SK-N-SH (cell line): ENCODE measurements at regions not wholly inside any gene's neighbourhood (a gene's known extent, or its start where the extent isn't known, plus 50 kb on each side); places are given as distances from the start of the nearest gene placed in this dataset.

Source experiments
- CTCF ChIA-PET: fragments of 300-600, 350-600 bp; formaldehyde crosslinking; extraction: SDS; loops from one replicate; lab custom pipeline; 2021; lab: Yijun Ruan, JAX
- POLR2A ChIA-PET: fragments of 350-600 bp; sonication (Branson Sonifier 250); formaldehyde crosslinking; extraction: SDS; loops from one replicate; lab custom pipeline; 2020; ENCODE audit warnings: antibody characterized with exemption, inconsistent platforms; lab: Yijun Ruan, JAX
- DNase-seq: peaks from one replicate; pipeline ENCODE4 v3.0.0; 2012
- H2AFZ ChIP-seq: fragments of 200-600 bp; sonication (generic); 2 replicates; pipeline ENCODE4 v1.8.1; 2016; ENCODE audit warnings: antibody characterized with exemption, mild to moderate bottlenecking, low read depth
- H3F3A ChIP-seq: fragments of 200-600 bp; sonication (generic); replicated peaks from 2 replicates; pipeline ENCODE3; 2016; ENCODE audit warnings: antibody characterized with exemption, mild to moderate bottlenecking; ENCODE audit not compliant: insufficient read depth
- H3K27ac ChIP-seq, 2 experiments: fragments of 200-500 bp in 1 of 2; fragments of 200-600 bp in 1 of 2; sonication (Bioruptor generic) in 1 of 2; sonication (generic), shearing (Covaris generic) in 1 of 2; 2 replicates each; pipeline versions ENCODE4 v1.5.1 to v1.6.1; 2014 to 2016; ENCODE audit warnings: low read depth in 2 of 2, inconsistent platforms in 1 of 2, low read length in 1 of 2, mild to moderate bottlenecking in 1 of 2, mixed read lengths in 1 of 2
- H3K27me3 ChIP-seq: fragments of 200-600 bp; sonication (generic), shearing (Covaris generic); 2 replicates; pipeline ENCODE4 v1.6.1; 2016; ENCODE audit warnings: mixed run types; ENCODE audit not compliant: insufficient read depth
- H3K36me3 ChIP-seq, 2 experiments: fragments of 200-500 bp in 1 of 2; fragments of 200-600 bp in 1 of 2; sonication (Bioruptor generic) in 1 of 2; sonication (generic) in 1 of 2; replicated peaks in 1 of 2; 2 replicates each; pipeline versions ENCODE3 to v1.5.1; 2014 to 2016; ENCODE audit warnings: low read length in 1 of 2, mild to moderate bottlenecking in 1 of 2; ENCODE audit not compliant: insufficient read depth in 2 of 2, control insufficient read depth in 1 of 2
- H3K4me1 ChIP-seq, 2 experiments: fragments of 200-500 bp in 1 of 2; fragments of 200-600 bp in 1 of 2; sonication (Bioruptor generic) in 1 of 2; sonication (generic), shearing (Covaris generic) in 1 of 2; 2 replicates each; pipeline versions ENCODE4 v1.5.1 to v1.6.1; 2014 to 2016; ENCODE audit warnings: low read depth in 1 of 2, low read length in 1 of 2, mixed run types in 1 of 2; ENCODE audit not compliant: insufficient read depth in 2 of 2, control insufficient read depth in 1 of 2
- H3K4me2 ChIP-seq: fragments of 200-600 bp; sonication (generic), shearing (Covaris generic); 2 replicates; pipeline ENCODE4 v1.6.1; 2017; ENCODE audit warnings: mixed run types
- H3K4me3 ChIP-seq, 2 experiments: fragments of 200-500 bp in 1 of 2; fragments of 200-600 bp in 1 of 2; sonication (Bioruptor generic) in 1 of 2; sonication (generic), shearing (Covaris generic) in 1 of 2; 2 replicates each; pipeline versions ENCODE4 v1.5.1 to v1.8.1; 2014 to 2016; ENCODE audit warnings: low read depth in 2 of 2, inconsistent platforms in 1 of 2, low read length in 1 of 2, mild to moderate bottlenecking in 1 of 2, mixed read lengths in 1 of 2, moderate library complexity in 1 of 2
- H3K79me2 ChIP-seq: fragments of 200-600 bp; sonication (generic); 2 replicates; pipeline ENCODE4 v1.8.1; 2017; ENCODE audit warnings: mild to moderate bottlenecking; ENCODE audit not compliant: insufficient read depth
- H3K9ac ChIP-seq: fragments of 200-600 bp; sonication (generic); 2 replicates; pipeline ENCODE4 v1.6.1; 2017; ENCODE audit warnings: mixed run types
- H3K9me2 ChIP-seq: fragments of 200-600 bp; sonication (generic); 2 replicates; pipeline ENCODE4 v1.6.1; 2017; ENCODE audit warnings: mixed run types
- H3K9me3 ChIP-seq: fragments of 200-600 bp; sonication (generic); 2 replicates; pipeline ENCODE4 v1.6.1; 2017; ENCODE audit warnings: mixed run types, mild to moderate bottlenecking, moderate library complexity
- H4K20me1 ChIP-seq: fragments of 200-600 bp; sonication (generic); 2 replicates; pipeline ENCODE4 v1.6.1; 2017; ENCODE audit warnings: mild to moderate bottlenecking, mixed run types; ENCODE audit not compliant: insufficient read depth
- CTCF ChIP-seq: fragments of 200-600 bp; sonication (generic); IDR thresholded peaks from 2 replicates; pipeline ENCODE4 v1.6.1; 2017; ENCODE audit warnings: antibody characterized with exemption, mild to moderate bottlenecking, moderate library complexity
- ELF1 ChIP-seq: IDR thresholded peaks from 2 replicates; pipeline ENCODE4 v1.4.0; 2012
- EZH2phosphoT487 ChIP-seq: fragments of 200-600 bp; sonication (generic); IDR thresholded peaks from 2 replicates; pipeline ENCODE4 v1.6.1; 2017; ENCODE audit warnings: low read depth, mixed run types, mild to moderate bottlenecking, antibody characterized with exemption, moderate library complexity, borderline replicate concordance
- FOSL2 ChIP-seq: IDR thresholded peaks from 2 replicates; pipeline ENCODE4 v1.4.0; 2012; ENCODE audit warnings: low read depth, mild to moderate bottlenecking, moderate library complexity, borderline replicate concordance
- GABPA ChIP-seq: IDR thresholded peaks from 2 replicates; pipeline ENCODE4 v1.4.0; 2012; ENCODE audit warnings: low read depth, mild to moderate bottlenecking
- JUND ChIP-seq: IDR thresholded peaks from 2 replicates; pipeline ENCODE4 v1.4.0; 2012
- MAX ChIP-seq: IDR thresholded peaks from 2 replicates; pipeline ENCODE4 v1.4.0; 2012; ENCODE audit warnings: low read depth
- MXI1 ChIP-seq: IDR thresholded peaks from 2 replicates; pipeline ENCODE4 v1.6.1; 2012; ENCODE audit warnings: mild to moderate bottlenecking, low read depth, low read length, improper control_type of control experiment
- NFIC ChIP-seq: IDR thresholded peaks from 2 replicates; pipeline ENCODE4 v1.4.0; 2012; ENCODE audit warnings: borderline replicate concordance
- NRF1 ChIP-seq: IDR thresholded peaks from 2 replicates; pipeline ENCODE4 v1.6.1; 2012; ENCODE audit warnings: low read depth, mild to moderate bottlenecking, low read length
- POLR2AphosphoS5 ChIP-seq: IDR thresholded peaks from 2 replicates; pipeline ENCODE4 v1.6.1; 2012; ENCODE audit warnings: low read depth, low read length
- RAD21 ChIP-seq: IDR thresholded peaks from 2 replicates; pipeline ENCODE4 v1.6.1; 2012; ENCODE audit warnings: mild to moderate bottlenecking, low read length
- RCOR1 ChIP-seq: fragments of 150-350 bp; IDR thresholded peaks from 2 replicates; pipeline ENCODE4 v1.6.1; 2017; ENCODE audit warnings: antibody characterized with exemption, low read length
- SIN3A ChIP-seq: IDR thresholded peaks from 2 replicates; pipeline ENCODE4 v1.6.1; 2012; ENCODE audit warnings: low read depth, mild to moderate bottlenecking, low read length, moderate library complexity, borderline replicate concordance
- SMC3 ChIP-seq: IDR thresholded peaks from 2 replicates; pipeline ENCODE4 v1.6.1; 2012; ENCODE audit warnings: low read depth, low read length, improper control_type of control experiment
- USF2 ChIP-seq: fragments of 150-350 bp; IDR thresholded peaks from 2 replicates; pipeline ENCODE4 v1.6.1; 2017; ENCODE audit warnings: antibody characterized with exemption, low read length, low read depth, borderline replicate concordance
- YY1 ChIP-seq: IDR thresholded peaks from 2 replicates; pipeline ENCODE4 v1.4.0; 2012; ENCODE audit warnings: low read depth, mild to moderate bottlenecking
- WGBS: methylation state at CpG from one replicate; pipeline ENCODE4 v1.1.6; 2017; ENCODE audit warnings: low lambda C conversion rate; 5-methylcytosine and 5-hydroxymethylcytosine counted together

DNA sequence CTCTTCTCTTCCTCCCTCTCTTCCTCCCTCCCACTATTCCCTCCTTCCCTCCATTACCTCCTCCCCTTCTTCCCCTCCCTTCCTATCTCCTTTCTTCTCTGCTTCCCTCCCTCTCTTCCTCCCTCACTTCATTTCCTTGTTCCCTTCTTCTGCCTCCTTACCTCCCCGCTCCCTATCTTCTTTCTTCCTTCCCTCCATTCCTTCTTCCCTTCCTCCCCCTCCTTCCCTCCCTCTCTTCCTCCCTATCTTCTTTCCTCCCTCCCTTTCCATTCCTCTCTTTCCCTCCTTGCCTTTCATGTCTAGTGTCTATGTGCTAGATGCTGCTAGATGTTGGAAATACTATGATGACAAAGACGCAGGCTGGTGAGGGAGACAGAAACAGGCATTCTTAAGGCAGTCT, 246.0 kb downstream of the TDRD15 start:
- no peak for DNase-seq
- Histone ChIP-seq H3K27me3 (no peaks in the 10 kb centered on the region), H3K9ac (no peak overlapping the region)
- no peak for TF ChIP-seq CTCF
- TF ChIP-seq FOSL2: no peak
- TF ChIP-seq GABPA: no peak
- TF ChIP-seq NRF1: no peak
- TF ChIP-seq NFIC: no peak
- TF ChIP-seq JUND: no peak
- TF ChIP-seq YY1: no peak
- no peak for TF ChIP-seq EZH2phosphoT487
- TF ChIP-seq RCOR1: no peak
- TF ChIP-seq MXI1: no peak
- no peak for TF ChIP-seq ELF1
- TF ChIP-seq, all 33 proteins: peak for 0
- Histone ChIP-seq H2AFZ (no peak overlapping the region), H3K4me3 (no peak overlapping the region), H3K4me1 (no peaks in the 10 kb centered on the region), H3K4me2 (no peak overlapping the region), H3K9me3 (no peaks in the 10 kb centered on the region; the same call in 1 of the 2 replicates), H3K9me2 (no peaks in the 10 kb centered on the region), H3K27ac (no peak overlapping the region), H3K79me2 (no peaks in the 10 kb centered on the region), H3F3A (no peaks in the 10 kb centered on the region), H4K20me1 (no peaks in the 10 kb centered on the region), H3K36me3 (no peaks in the 10 kb centered on the region)
- 23% methylated on average over 2 of the region's 2 CpGs for WGBS
- ChIA-PET CTCF (no interaction called here), POLR2A (no interaction called here)

GRCh38 chr2:21371499-21372003, 247.8 kb downstream of the TDRD15 start:
- 23% methylated on average over 5 of the region's 5 CpGs for WGBS
- POLR2A ChIA-PET: no interaction called here
- TF ChIP-seq RAD21 (no peak), FOSL2 (no peak), SIN3A (no peak), POLR2AphosphoS5 (no peak), USF2 (no peak), EZH2phosphoT487 (no peak), MAX (no peak), NFIC (no peak), SMC3 (no peak), ELF1 (no peak)

More at GRCh38 chr2:21371499-21372003, 247.8 kb downstream of the TDRD15 start:
- Histone ChIP-seq H3K79me2 (no peaks in the 10 kb centered on the region), H3F3A (no peaks in the 10 kb centered on the region), H3K9me2 (no peaks in the 10 kb centered on the region), H4K20me1 (no peaks in the 10 kb centered on the region), H3K4me3 (no peak overlapping the region), H3K9me3 (no peaks in the 10 kb centered on the region), H2AFZ (no peak overlapping the region), H3K4me2 (no peak overlapping the region), H3K27ac (no peak overlapping the region), H3K9ac (no peak overlapping the region), H3K27me3 (no peaks in the 10 kb centered on the region), H3K4me1 (no peaks in the 10 kb centered on the region), H3K36me3 (no peaks in the 10 kb centered on the region)
- CTCF ChIA-PET: interaction anchor here (1.2 to 3.6 kb wide), 5 partner anchors 9 to 55 kb away, joined by 3 to 17 read pairs (median 11); no protein-coding TSS in a partner anchor
- DNase-seq: no peak
